GM19395 (cell line): ENCODE measurements at regions not wholly inside any gene's neighbourhood (a gene's known extent, or its start where the extent isn't known, plus 50 kb on each side); places are given as distances from the start of the nearest gene placed in this dataset.
A peak's percentile ranks its signal among the peaks of the same experiment; 100 is the strongest.

ENCODE experiments used
- ATAC-seq: cut with Tn5 transposase; IDR thresholded peaks from one replicate; pipeline ENCODE4 v1.9.1; 2021; ENCODE audit warnings: mild to moderate bottlenecking, moderate library complexity; ENCODE audit not compliant: unreplicated experiment

GRCh38 chr11:122523846-122524805, 131.4 kb upstream of the UBASH3B start:
- no peak for ATAC-seq

GRCh38 chr11:122521626-122522025, 133.9 kb upstream of the UBASH3B start:
- ATAC-seq: no peak

GRCh38 chr11:122517403-122518379, 137.8 kb upstream of the UBASH3B start:
- no peak for ATAC-seq

GRCh38 chr11:122516686-122517085, 138.8 kb upstream of the UBASH3B start:
- no peak for ATAC-seq

- no peak for ATAC-seq
Measured at GRCh38 chr11:122513997-122514396, 141.5 kb upstream of the UBASH3B start.

GRCh38 chr11:122513328-122513727, 142.2 kb upstream of the UBASH3B start:
- ATAC-seq: no peak

- no peak for ATAC-seq
Measured at GRCh38 chr11:122512688-122513087, 142.8 kb upstream of the UBASH3B start.

GRCh38 chr11:122509899-122510298, 145.6 kb upstream of the UBASH3B start:
- ATAC-seq: no peak

- ATAC-seq: no peak
Measured at GRCh38 chr11:122509091-122509490, 146.4 kb upstream of the UBASH3B start.

- ATAC-seq: peak; percentile 79
Measured at GRCh38 chr11:122505304-122506006, 150.1 kb upstream of the UBASH3B start.

- ATAC-seq: no peak
Measured at GRCh38 chr11:122494221-122494620, 161.3 kb upstream of the UBASH3B start.

- no peak for ATAC-seq
Measured at GRCh38 chr11:122491509-122491908, 164.0 kb upstream of the UBASH3B start.

- ATAC-seq: no peak
Measured at GRCh38 chr11:122488892-122489706, 166.4 kb upstream of the UBASH3B start.

- no peak for ATAC-seq
Measured at GRCh38 chr11:122487669-122488068, 167.9 kb upstream of the UBASH3B start.

- ATAC-seq: no peak
Measured at GRCh38 chr11:122486793-122487495, 168.6 kb upstream of the UBASH3B start.

GRCh38 chr11:122478986-122479385, 176.5 kb upstream of the UBASH3B start:
- no peak for ATAC-seq

GRCh38 chr11:122468965-122469364, 186.6 kb upstream of the UBASH3B start:
- ATAC-seq: no peak

- no peak for ATAC-seq
Measured at GRCh38 chr11:122463530-122463929, 192.0 kb upstream of the UBASH3B start.

- no peak for ATAC-seq
Measured at GRCh38 chr11:122459064-122459463, 196.5 kb upstream of the UBASH3B start.
